ENCODE measurements at regions not wholly inside any gene's neighbourhood (a gene's known extent, or its start where the extent isn't known, plus 50 kb on each side); places are given as distances from the start of the nearest gene placed in this dataset.

DNA sequence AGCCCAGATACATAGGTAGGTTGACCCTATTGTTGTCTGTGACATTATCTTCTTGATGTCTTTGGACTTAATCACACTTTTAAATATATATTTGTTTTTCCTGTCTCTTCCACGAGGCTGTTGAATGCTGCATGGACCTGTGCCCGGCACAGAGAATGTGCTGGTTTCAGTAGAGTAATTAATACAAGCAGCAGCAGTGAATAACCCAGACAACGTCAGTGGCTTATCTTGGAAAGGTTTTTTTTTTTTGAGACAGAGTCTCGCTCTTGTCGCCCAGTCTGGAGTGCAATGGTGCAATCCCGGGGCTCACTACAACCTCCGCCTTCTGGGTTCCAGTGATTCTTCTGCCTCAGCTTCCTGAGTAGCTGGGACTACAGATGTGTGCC, 108.2 kb downstream of the CDH26 start:
- ATAC-seq, result no peak
- no peak for TF ChIP-seq ZFP30 (CRISPR knock-in tag; IDR thresholded peaks at IDR 0.05)
- TF ChIP-seq CSDC2 (CRISPR knock-in tag; IDR thresholded peaks at IDR 0.05), result no peak
- no peak for TF ChIP-seq OSR1 (CRISPR knock-in tag; IDR thresholded peaks at IDR 0.05)
- TF ChIP-seq SNAI2 (CRISPR knock-in tag; IDR thresholded peaks at IDR 0.05), result no peak
- TF ChIP-seq TCF4 (CRISPR knock-in tag; IDR thresholded peaks at IDR 0.05; ENCODE audit: borderline replicate concordance), result no peak
- TF ChIP-seq, protein P1, sequence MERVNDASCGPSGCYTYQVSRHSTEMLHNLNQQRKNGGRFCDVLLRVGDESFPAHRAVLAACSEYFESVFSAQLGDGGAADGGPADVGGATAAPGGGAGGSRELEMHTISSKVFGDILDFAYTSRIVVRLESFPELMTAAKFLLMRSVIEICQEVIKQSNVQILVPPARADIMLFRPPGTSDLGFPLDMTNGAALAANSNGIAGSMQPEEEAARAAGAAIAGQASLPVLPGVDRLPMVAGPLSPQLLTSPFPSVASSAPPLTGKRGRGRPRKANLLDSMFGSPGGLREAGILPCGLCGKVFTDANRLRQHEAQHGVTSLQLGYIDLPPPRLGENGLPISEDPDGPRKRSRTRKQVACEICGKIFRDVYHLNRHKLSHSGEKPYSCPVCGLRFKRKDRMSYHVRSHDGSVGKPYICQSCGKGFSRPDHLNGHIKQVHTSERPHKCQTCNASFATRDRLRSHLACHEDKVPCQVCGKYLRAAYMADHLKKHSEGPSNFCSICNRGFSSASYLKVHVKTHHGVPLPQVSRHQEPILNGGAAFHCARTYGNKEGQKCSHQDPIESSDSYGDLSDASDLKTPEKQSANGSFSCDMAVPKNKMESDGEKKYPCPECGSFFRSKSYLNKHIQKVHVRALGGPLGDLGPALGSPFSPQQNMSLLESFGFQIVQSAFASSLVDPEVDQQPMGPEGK (CRISPR knock-in tag; IDR thresholded peaks at IDR 0.05; ENCODE audit: borderline replicate concordance), result no peak
- TF ChIP-seq, protein P2, sequence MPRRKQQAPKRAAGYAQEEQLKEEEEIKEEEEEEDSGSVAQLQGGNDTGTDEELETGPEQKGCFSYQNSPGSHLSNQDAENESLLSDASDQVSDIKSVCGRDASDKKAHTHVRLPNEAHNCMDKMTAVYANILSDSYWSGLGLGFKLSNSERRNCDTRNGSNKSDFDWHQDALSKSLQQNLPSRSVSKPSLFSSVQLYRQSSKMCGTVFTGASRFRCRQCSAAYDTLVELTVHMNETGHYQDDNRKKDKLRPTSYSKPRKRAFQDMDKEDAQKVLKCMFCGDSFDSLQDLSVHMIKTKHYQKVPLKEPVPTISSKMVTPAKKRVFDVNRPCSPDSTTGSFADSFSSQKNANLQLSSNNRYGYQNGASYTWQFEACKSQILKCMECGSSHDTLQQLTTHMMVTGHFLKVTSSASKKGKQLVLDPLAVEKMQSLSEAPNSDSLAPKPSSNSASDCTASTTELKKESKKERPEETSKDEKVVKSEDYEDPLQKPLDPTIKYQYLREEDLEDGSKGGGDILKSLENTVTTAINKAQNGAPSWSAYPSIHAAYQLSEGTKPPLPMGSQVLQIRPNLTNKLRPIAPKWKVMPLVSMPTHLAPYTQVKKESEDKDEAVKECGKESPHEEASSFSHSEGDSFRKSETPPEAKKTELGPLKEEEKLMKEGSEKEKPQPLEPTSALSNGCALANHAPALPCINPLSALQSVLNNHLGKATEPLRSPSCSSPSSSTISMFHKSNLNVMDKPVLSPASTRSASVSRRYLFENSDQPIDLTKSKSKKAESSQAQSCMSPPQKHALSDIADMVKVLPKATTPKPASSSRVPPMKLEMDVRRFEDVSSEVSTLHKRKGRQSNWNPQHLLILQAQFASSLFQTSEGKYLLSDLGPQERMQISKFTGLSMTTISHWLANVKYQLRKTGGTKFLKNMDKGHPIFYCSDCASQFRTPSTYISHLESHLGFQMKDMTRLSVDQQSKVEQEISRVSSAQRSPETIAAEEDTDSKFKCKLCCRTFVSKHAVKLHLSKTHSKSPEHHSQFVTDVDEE (CRISPR knock-in tag; IDR thresholded peaks at IDR 0.05), result no peak
- TF ChIP-seq ZC3H10 (CRISPR knock-in tag; IDR thresholded peaks at IDR 0.05), result no peak
- TF ChIP-seq PPARA (CRISPR knock-in tag; IDR thresholded peaks at IDR 0.05; ENCODE audit: borderline replicate concordance), result no peak
- TF ChIP-seq TOX (CRISPR knock-in tag; IDR thresholded peaks at IDR 0.05; ENCODE audit: borderline replicate concordance), result no peak
- no peak for TF ChIP-seq ZNF70 (CRISPR knock-in tag; IDR thresholded peaks at IDR 0.05)
- no peak for TF ChIP-seq GLIS3 (CRISPR knock-in tag; IDR thresholded peaks at IDR 0.05)
- no peak for TF ChIP-seq ZNF565 (CRISPR knock-in tag; conservative IDR thresholded peaks at IDR 0.05; ENCODE audit: low read depth)
- TF ChIP-seq, protein P3, sequence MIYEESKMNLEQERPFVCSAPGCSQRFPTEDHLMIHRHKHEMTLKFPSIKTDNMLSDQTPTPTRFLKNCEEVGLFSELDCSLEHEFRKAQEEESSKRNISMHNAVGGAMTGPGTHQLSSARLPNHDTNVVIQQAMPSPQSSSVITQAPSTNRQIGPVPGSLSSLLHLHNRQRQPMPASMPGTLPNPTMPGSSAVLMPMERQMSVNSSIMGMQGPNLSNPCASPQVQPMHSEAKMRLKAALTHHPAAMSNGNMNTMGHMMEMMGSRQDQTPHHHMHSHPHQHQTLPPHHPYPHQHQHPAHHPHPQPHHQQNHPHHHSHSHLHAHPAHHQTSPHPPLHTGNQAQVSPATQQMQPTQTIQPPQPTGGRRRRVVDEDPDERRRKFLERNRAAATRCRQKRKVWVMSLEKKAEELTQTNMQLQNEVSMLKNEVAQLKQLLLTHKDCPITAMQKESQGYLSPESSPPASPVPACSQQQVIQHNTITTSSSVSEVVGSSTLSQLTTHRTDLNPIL (CRISPR knock-in tag; IDR thresholded peaks at IDR 0.05; ENCODE audit: low read depth), result no peak
- no peak for TF ChIP-seq ISL1 (CRISPR knock-in tag; IDR thresholded peaks at IDR 0.05)
- TF ChIP-seq BACH2 (CRISPR knock-in tag; IDR thresholded peaks at IDR 0.05; ENCODE audit: borderline replicate concordance), result no peak
- TF ChIP-seq, protein P4, sequence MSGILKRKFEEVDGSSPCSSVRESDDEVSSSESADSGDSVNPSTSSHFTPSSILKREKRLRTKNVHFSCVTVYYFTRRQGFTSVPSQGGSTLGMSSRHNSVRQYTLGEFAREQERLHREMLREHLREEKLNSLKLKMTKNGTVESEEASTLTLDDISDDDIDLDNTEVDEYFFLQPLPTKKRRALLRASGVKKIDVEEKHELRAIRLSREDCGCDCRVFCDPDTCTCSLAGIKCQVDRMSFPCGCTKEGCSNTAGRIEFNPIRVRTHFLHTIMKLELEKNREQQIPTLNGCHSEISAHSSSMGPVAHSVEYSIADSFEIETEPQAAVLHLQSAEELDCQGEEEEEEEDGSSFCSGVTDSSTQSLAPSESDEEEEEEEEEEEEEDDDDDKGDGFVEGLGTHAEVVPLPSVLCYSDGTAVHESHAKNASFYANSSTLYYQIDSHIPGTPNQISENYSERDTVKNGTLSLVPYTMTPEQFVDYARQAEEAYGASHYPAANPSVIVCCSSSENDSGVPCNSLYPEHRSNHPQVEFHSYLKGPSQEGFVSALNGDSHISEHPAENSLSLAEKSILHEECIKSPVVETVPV (CRISPR knock-in tag; IDR thresholded peaks at IDR 0.05), result no peak

DNA sequence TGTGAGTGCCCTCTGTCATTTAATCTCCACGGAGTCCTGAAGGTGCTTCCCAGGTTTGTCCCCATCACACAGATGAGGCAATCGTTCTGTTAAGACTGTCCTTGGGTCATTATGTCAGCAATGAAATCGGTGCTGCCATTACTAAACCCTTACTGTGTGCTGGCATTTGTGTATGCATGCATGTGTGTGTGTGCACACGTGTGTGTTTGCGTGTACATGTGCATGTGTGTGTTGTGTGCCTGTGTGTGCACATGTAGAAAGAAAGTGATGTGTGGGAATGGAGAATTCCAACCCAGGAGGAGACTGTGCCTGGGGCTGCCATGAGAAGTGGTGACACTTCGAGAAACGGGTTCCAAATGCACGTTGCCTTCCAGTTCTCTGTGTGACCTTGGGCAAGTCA, 110.3 kb downstream of the CDH26 start:
- ATAC-seq, result no peak
- TF ChIP-seq TCF4 (CRISPR knock-in tag; IDR thresholded peaks at IDR 0.05; ENCODE audit: borderline replicate concordance), result no peak
- TF ChIP-seq GLIS3 (CRISPR knock-in tag; IDR thresholded peaks at IDR 0.05), result no peak
- TF ChIP-seq, protein P2 (CRISPR knock-in tag; IDR thresholded peaks at IDR 0.05), result no peak
- TF ChIP-seq, protein P1 (CRISPR knock-in tag; IDR thresholded peaks at IDR 0.05; ENCODE audit: borderline replicate concordance), result no peak
- no peak for TF ChIP-seq BACH2 (CRISPR knock-in tag; IDR thresholded peaks at IDR 0.05; ENCODE audit: borderline replicate concordance)
- TF ChIP-seq ZNF8 (CRISPR knock-in tag; IDR thresholded peaks at IDR 0.05), result no peak
- TF ChIP-seq RARB (CRISPR knock-in tag; IDR thresholded peaks at IDR 0.05), result no peak
- no peak for TF ChIP-seq ZFP30 (CRISPR knock-in tag; IDR thresholded peaks at IDR 0.05)
- TF ChIP-seq ESRRG (CRISPR knock-in tag; IDR thresholded peaks at IDR 0.05), result no peak
- TF ChIP-seq, protein P5, sequence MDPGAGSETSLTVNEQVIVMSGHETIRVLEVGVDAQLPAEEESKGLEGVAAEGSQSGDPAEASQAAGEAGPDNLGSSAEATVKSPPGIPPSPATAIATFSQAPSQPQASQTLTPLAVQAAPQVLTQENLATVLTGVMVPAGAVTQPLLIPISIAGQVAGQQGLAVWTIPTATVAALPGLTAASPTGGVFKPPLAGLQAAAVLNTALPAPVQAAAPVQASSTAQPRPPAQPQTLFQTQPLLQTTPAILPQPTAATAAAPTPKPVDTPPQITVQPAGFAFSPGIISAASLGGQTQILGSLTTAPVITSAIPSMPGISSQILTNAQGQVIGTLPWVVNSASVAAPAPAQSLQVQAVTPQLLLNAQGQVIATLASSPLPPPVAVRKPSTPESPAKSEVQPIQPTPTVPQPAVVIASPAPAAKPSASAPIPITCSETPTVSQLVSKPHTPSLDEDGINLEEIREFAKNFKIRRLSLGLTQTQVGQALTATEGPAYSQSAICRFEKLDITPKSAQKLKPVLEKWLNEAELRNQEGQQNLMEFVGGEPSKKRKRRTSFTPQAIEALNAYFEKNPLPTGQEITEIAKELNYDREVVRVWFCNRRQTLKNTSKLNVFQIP (CRISPR knock-in tag; IDR thresholded peaks at IDR 0.05; ENCODE audit: borderline replicate concordance, low read depth), result no peak
- TF ChIP-seq ZC3H10 (CRISPR knock-in tag; IDR thresholded peaks at IDR 0.05), result no peak
- no peak for TF ChIP-seq ZFP3 (CRISPR knock-in tag; IDR thresholded peaks at IDR 0.05)
- no peak for TF ChIP-seq PPARA (CRISPR knock-in tag; IDR thresholded peaks at IDR 0.05; ENCODE audit: borderline replicate concordance)
- TF ChIP-seq SNAI2 (CRISPR knock-in tag; IDR thresholded peaks at IDR 0.05), result no peak
- TF ChIP-seq ARNTL (CRISPR knock-in tag; IDR thresholded peaks at IDR 0.05; ENCODE audit: borderline replicate concordance, low read depth), result no peak
- TF ChIP-seq CSDC2 (CRISPR knock-in tag; IDR thresholded peaks at IDR 0.05), result no peak
- TF ChIP-seq OSR1 (CRISPR knock-in tag; IDR thresholded peaks at IDR 0.05), result no peak
- no peak for TF ChIP-seq ISL1 (CRISPR knock-in tag; IDR thresholded peaks at IDR 0.05)
